ENCODE measurements at regions not wholly inside any gene's neighbourhood (a gene's known extent, or its start where the extent isn't known, plus 50 kb on each side); places are given as distances from the start of the nearest gene placed in this dataset.

GRCh38 chrX:139170526-139171173 is 359.9 kb upstream of the F9 start (continued):
- TF ChIP-seq TFE3 (CRISPR knock-in tag; IDR thresholded peaks at IDR 0.05) (no peak), ZNF592 (IDR thresholded peaks at IDR 0.05) (no peak), MYNN (IDR thresholded peaks at IDR 0.05) (no peak), MYNN (CRISPR knock-in tag; IDR thresholded peaks at IDR 0.05) (no peak), ZNF217 (CRISPR knock-in tag; IDR thresholded peaks at IDR 0.05) (no peak)
